HG03108 (cell line): ENCODE measurements at regions not wholly inside any gene's neighbourhood (a gene's known extent, or its start where the extent isn't known, plus 50 kb on each side); places are given as distances from the start of the nearest gene placed in this dataset.
"Not testable (repeated sequence)": the region's sequence is repeated elsewhere in the genome, so short reads cannot be mapped to it uniquely, and the experiment has no call there.

Experiments
- ATAC-seq: cut with Tn5 transposase; IDR thresholded peaks from one replicate; pipeline ENCODE4 v1.9.1; 2021; ENCODE audit warnings: moderate library complexity; ENCODE audit not compliant: unreplicated experiment

DNA sequence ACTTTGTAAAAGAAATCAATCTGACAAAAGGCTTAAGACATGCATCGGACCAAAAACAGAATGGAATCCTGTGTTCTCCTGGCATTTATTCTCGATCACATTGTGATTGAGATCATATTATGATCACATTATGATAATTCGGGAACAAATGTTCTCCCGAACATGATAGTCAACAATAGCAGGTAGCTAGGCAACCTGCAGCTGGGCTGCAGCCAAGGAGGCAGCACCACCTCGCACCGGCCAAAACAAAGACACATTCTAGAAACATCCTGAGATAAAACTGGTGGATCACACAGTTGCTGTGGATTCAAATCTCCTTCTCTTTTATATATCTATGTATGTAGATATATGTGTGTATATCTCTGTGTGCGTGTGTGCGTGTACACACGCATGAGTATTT lies 480.6 kb upstream of the CYLC2 start:
- no peak for ATAC-seq

DNA sequence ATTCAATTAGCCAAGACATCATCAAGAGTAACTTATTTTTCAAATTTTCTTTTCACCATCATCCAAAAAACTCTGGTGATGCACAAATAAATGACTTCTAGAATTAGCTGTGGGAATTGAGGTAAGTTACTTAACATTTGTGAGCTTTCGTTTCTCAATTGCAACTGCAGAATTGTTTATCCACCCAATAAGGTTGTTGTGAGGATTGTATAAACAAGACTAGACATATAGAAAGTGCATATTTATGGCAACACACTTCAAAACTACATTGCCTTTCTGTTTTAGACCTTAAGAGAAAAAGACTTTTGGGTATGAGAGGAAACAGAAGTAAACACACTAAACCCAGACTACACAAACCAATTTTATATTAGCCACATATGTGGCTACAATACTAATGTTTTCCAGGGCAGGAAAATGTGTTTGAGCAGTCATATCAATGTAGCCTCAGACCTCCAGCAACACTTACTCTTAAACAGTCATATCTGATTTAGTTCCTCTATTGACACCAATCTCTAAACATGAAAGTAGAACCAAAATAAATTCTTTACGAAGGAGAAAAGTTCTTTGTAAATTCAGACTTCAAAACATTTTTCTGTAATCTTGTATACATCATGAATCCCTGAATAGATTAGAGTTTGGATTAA lies 488.0 kb upstream of the CYLC2 start:
- ATAC-seq: no peak

DNA sequence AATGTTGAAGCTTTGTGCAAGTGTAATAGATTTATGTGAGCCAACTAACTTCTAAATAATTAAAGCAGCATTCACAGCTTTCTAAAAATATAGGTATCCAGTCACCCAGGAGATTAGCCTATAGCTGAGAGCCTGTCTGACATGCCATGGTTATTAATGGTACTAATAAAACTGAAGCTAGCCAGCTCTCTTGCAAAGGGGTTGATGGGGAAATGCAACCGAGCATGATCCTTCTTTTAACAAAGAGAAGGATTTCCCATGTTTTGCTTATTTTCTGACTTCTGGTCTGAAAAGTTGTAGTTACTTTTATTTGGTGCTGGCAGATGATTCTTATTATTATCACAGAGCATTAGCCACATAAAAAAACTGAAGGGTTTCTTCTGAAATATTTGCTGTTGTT lies 488.7 kb upstream of the CYLC2 start:
- no peak for ATAC-seq

DNA sequence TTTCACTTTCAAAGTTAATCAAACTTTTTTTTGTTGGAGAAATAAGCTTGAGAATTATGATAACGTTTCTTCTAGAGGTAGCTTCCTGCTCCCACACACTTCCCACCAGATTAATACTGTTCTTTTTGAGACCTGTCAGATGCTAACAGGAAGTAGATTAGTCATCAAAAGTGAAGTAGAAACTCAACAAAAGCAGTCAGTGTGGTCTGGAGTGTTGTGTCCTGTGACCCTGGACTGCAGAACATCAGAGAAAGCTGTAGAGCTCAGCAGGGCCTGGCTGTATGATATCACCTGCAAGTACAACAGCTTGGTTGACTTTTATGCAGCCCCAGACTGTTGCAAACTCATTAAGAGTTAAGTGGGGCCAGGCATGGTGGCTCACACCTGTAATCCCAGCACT lies 495.7 kb upstream of the CYLC2 start:
- no peak for ATAC-seq

DNA sequence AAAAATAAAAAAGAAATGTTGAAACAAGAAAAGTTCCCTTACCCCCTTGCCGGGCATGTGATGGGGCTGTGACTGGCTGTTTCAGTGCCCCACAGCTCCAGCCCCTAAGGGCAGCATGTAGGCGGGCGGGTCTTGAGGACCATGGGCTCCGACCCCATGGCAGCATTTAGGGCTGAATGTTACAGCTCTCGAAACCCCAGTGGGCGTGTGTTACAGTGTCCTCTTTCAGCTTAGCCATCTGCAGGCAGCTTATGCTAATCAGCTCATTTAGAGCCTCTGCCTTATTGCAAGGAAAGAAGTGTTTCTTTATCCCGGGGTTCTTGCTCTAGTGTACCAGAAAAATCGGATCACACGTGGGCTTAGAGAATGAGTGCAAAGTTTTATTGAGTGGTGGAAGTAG lies 497.4 kb upstream of the CYLC2 start:
- no peak for ATAC-seq

DNA sequence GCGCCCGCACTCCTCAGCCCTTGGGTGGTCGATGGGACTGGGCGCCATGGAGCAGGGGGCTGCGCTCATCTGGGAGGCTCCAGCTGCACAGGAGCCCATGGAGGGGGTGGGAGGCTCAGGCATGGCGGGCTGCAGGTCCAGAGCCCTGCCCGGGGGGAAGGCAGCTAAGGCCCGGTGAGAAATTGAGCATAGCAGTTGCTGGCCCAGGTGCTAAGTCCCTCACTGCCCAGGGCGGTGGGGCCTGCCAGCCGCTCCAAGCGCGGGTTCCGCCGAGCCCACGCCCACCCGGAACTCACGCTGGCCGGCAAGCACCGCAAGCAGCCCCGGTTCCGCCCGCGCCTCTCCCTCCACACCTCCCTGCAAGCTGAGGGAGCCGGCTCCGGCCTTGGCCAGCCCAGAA lies 508.2 kb upstream of the CYLC2 start:
- ATAC-seq: not testable (repeated sequence)

DNA sequence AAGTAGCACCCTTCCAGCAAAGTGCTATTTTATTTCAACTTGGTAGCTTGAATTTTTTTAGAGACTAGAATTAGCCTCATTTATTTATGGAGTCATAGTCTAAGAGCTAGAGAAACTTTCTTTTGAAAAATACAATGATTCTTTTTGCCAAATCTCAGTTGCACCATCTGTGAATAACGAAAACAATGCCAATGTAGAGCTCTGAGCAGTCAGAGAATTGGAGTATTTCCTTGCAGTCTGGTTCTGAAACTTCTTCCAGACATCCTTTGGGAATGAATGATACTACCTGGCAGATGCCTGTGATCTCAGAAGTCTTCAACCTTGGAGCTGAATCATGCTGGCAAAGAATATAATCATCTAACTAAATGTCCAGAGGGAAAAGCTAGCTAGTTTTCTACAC lies 511.5 kb upstream of the CYLC2 start:
- ATAC-seq: no peak

DNA sequence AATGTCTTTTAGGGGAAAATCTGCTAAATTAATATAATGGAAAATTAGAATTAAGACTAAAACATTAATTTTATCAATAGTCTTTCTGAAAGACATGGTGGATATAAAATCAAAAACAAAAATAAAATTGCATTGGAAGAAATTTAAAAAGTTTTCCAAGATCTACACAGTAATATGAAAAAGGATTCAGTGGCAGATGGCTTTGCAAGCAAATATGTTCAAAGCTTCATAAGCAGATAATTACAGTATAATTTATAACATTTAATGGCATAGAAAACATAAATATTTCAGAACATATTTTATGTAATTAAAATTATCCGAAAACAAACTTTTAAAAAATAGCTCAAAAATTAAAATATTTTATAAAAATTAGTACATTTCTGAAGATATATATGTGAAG lies 512.4 kb upstream of the CYLC2 start:
- ATAC-seq: no peak

DNA sequence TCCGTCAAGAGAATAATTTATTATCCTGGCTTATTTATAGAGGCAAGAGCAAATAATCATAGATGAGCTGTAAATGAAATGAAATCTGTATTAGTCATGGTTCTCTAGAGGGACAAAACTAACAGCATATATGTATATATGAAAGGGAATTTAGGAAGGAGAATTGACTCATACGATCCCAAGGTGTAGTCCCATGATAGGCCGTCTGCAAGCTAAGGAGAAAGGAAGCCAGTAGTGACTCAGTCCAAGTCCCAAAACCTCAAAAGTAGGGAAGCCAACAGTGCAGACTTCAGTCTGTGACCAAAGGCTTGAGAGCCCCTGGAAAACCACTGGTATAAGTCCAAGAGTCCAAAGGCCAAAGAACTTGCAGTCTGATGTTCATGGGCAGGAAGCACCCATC lies 515.9 kb upstream of the CYLC2 start:
- no peak for ATAC-seq

DNA sequence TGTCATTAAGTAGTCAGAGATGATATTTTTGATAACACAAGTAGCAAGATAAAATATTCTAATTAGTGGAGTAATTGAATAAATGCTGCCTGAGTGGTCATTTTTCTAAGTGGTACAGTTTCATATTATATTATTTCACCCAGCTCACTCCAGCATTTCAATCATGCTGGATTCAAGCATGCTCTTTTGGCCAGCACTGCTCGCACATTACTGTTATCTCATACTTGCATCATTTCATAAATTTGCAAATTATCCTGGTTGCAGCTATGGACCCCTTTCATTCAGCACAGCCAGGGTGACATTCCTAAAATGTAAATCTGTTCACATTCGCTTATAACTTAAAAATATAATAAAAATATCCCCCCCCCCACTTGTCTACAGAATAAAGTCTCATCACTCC lies 520.8 kb upstream of the CYLC2 start:
- ATAC-seq: no peak

DNA sequence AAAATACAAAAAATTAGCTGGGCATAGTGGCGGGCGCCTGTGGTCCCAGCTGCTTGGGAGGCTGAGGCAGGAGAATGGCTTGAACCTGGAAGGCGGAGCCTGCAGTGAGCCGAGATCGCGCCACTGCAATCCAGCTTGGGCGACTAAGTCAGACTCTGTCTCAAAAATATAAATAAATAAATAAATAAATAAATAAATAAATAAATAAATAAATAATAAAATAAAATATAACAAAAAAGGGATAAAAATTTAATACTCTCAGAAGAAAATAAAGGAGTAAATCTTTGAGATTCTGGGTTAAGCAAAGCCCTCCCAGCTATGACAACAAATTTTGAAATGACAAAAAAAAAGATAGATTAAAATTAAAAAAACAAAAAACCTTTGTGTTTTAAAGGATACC lies 525.7 kb upstream of the CYLC2 start:
- not testable (repeated sequence) for ATAC-seq

DNA sequence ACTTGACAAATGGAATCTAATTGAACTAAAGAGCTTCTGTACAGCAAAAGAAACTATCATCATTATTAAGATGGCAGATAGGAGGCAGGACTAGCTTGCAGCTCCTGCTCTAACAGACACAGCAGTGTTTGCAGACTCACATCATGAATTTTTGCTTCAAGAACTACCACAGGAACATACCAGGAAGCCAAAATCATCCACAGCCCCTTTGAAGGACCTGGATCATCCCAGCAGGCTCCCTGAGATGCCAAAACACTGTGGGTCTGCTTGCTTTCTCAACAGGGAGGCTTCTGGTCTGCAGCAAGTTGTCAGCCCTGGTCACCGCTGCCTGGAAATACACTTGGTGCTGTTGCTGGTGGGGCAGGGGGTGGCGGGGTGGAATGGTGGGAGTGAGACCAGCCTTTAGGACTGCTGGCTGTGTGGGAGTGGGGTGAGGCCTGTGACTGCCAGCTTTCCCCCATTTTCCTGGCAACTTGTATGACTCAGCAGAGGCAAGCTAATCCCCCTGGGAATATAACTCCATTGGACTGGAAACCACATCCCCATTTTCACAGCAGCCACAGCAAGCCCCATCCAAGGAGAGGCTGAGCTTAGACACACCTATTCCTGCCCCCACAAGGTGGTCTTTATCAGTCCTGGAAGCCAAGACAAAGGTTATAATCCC lies 533.8 kb upstream of the CYLC2 start:
- ATAC-seq: no peak

DNA sequence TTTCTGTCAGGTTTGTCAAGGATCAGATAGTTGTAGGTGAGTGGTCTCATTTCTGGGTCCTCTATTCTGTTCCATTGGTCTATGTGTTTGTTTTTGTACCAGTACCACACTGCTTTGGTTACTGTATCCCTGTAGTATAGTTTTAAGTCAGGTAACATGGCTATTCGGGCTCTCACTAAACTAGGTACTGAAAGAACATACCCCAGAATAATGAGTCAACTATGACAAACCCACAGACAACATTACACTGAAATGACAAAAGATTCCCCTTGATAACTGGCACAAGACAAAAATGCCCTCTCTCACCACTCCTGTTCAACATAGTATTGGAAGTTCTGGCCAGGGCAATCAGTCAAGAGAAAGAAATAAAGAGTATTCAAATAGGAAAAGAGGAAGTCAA lies 535.3 kb upstream of the CYLC2 start:
- ATAC-seq: no peak

DNA sequence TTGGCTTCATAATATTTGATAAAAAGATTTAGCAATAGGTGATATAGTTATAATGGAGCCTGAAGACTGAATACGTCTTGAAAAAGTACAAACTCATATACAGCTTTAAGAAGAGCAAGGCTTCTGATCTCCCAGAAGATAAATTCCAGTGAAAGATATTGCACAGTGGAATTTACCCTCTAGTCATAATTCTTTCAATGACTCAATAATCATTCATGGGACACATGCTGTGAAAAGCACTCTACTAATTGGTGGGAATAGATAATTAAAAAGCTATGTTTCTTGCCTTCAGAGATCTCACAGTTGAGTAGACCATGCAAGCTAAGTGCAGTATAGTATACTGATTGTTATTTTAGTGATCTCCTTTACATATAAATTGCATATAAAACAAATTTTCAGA lies 538.6 kb upstream of the CYLC2 start:
- ATAC-seq: no peak

DNA sequence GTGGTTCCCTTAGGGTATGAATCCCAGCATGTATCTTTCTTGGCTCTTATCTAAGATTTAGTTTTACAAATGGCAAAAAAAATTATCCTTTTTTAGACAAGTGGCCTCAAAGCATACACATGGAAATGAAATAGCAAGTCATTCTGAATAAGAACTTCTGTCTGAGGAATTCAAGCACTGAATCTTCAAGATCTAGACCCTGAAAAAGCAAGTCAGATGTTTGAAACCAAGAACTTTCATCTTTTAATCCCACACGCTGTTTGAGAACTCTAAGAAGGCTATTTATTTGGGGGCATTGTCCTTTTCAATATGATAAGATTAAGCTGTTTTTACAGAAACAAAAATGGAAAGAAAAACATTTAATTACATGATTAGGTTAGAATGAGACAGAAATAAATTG lies 549.2 kb upstream of the CYLC2 start:
- no peak for ATAC-seq

DNA sequence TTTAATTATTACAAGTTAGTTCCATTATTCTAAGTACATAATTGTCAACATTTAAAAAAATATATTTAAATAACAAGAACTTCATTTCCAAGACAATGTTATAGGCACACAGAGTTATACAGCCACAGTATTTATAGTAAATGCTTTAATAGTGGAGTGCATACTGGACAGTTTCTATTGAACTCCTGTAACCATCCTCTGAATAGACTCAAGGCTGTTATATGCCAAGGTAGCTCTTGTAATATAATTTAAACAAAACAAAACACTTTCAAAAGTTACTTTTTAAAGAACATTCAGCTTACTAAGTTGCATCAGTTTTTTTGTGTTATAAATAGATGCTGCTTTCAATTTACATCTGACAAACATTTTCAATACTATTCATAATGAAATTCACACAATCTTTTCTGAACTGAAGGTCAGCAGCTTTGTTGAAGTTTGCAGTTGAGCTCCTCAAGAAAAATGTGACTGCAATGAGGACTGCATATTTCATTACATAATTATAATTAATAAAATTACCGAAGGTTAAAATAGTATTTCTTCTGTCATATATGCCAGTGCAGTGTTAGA lies 549.9 kb upstream of the CYLC2 start:
- ATAC-seq: no peak

DNA sequence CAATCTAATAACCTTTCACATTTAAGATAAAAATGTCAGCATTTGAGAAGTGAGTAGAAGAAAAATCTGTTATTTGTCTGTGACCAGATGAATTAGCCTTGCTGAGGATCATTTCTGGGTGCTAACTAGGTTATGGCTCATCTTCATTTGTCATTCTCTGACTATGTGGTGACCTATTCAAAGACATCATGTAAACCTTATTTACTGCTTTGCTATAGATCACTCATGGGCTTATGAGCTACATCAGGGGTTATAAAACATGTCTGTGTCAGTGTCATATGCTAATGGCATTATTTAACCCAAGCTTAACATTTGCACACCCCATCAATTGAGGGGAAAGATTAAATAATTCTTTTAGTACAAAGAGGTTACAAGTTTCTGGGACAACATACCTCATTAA lies 555.5 kb upstream of the CYLC2 start:
- no peak for ATAC-seq

DNA sequence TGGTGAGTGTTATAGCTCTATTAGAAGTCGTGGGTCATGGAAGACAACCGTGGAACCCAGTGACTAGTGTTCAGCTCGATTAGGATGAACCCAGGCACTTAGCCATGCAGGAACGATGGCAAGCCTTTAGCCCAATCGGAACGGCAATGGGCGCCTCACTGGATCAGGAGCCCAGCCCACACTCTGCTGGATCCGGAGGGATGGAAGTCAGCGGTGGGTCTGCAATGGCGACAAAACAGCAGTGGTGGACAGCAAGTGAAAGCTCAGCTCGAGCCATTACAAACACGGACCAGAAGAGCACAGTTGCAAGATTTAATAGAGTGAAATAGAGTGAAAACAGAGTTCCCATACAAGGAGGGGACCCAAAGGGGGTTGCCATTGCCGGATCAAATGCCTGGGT lies 558.5 kb upstream of the CYLC2 start:
- not testable (repeated sequence) for ATAC-seq

DNA sequence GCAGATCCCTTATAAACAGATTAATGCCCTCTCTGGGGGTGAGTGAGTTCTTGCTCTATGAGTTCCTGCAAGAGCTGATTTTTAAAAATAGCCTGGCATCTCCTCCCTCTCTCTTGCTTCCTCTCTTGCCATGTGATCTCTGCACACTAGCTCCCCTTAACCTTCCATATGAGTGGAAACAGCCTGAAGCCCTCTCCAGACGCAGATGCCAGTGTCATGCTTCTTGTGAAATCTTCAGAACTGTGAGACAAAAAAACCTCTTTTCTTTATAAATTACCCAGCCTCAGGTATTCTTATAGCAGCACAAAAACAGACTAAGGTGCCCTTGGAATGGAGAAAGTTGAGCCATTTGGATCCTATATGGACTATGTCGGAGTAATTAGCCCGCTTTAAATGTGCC lies 559.7 kb upstream of the CYLC2 start:
- no peak for ATAC-seq

DNA sequence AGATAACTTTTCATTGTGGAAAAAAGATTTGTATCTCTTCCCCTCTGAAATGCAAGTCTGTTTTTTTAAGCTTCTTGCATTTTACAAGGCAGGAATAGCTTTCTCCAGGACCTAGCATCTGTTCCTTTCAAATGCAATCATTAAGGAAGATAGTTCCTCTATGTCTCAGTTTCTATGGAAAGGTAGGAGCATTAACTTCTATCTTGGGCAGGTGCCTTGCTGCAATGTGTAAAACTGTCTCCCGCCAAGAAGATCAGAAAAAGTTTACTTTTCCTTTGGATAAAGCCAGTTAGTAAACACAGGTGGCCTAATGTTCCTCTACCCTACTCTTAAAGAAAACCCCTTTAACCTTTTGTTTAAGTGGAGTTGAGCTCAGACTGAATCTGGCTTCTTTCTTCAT lies 560.6 kb upstream of the CYLC2 start:
- ATAC-seq: no peak

DNA sequence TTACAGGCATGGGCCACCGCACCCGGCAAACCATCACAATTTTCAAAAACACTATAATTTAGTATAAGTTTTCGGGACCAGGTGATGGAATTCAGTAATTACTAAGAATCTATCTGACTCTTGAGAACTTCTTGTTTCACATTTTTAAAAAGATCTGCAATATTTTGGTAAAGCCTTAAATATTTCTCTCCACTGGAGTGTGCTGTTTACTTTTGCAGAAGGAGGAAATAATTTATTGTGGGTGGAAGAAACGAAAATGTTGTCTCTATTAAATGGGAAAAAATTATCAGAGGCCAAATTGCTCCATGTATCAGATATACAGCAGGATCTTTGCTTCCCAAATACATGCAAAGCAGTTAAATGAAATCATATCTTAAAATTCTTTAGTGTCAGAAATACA lies 566.8 kb upstream of the CYLC2 start:
- no peak for ATAC-seq

DNA sequence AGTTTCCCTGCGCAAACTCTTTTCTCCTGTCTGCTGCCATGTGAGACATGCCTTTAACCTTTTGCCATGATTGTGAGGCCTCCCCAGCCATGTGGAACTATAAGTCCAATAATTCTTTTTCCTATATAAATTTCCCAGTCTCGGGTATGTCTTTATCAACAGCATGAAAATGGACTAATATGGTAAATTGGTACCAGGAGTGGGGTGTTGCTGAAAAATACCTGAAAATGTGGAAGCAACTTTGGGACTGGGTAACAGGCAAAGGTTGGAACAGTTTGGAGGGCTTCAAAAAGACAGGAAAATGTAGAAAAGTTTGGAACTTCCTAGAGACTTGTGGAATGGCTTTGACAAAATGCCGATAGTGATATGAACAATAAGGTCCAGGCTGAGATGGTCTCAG lies 578.9 kb upstream of the CYLC2 start:
- ATAC-seq: not testable (repeated sequence)
